A549 (cell line): ENCODE measurements at regions not wholly inside any gene's neighbourhood (a gene's known extent, or its start where the extent isn't known, plus 50 kb on each side); places are given as distances from the start of the nearest gene placed in this dataset.

Source experiments
- ATAC-seq, 2 experiments: fragments of 200-7000 bp in 1 of 2; fragments of >200 bp in 1 of 2; cut with Nextera tagmentation in 1 of 2; cut with Tn5 transposase in 1 of 2; 3 replicates each; pipeline versions ENCODE4 v1.8.0 to v1.9.1; 2018 to 2020; ENCODE audit warnings: mild to moderate bottlenecking in 1 of 2, moderate library complexity in 1 of 2
- CTCF ChIA-PET: fragments of 300-600 bp; sonication (Branson Sonifier 250); formaldehyde crosslinking; extraction: SDS; loops from one replicate; lab custom pipeline; 2021; ENCODE audit warnings: antibody characterized with exemption, inconsistent platforms; lab: Yijun Ruan, JAX
- POLR2A ChIA-PET: fragments of 350-600 bp; formaldehyde crosslinking; extraction: SDS; loops from one replicate; lab custom pipeline; 2021; ENCODE audit warnings: antibody characterized with exemption, inconsistent platforms; lab: Yijun Ruan, JAX
- DNase-seq, 2 experiments: peaks; one replicate each; pipeline versions ENCODE4 v3.0.0 to v3.0.0-alpha.2; 2011 to 2016; ENCODE audit warnings: low read depth in 1 of 2, low spot score in 1 of 2
- FAIRE-seq: peaks from 2 replicates; lab custom pipeline; 2011; peaks lifted over from hg19 to GRCh38; lab: Jason Lieb, UNC
- H3K27ac ChIP-seq, 2 experiments: fragments of >200 bp; sonication (Bioruptor Twin); formaldehyde crosslinking; 3 replicates each; pipeline ENCODE4 v1.5.1; 2016 to 2017
- H3K4me1 ChIP-seq: fragments of >200 bp; sonication (Bioruptor Twin); formaldehyde crosslinking; 3 replicates; pipeline ENCODE4 v1.6.1; 2016
- H3K4me2 ChIP-seq: fragments of >200 bp; sonication (Bioruptor Twin); formaldehyde crosslinking; 3 replicates; pipeline ENCODE4 v1.6.1; 2016
- H3K4me3 ChIP-seq: fragments of >200 bp; sonication (Bioruptor Twin); formaldehyde crosslinking; 3 replicates; pipeline ENCODE4 v1.5.1; 2016
- H3K9me3 ChIP-seq: fragments of >200 bp; sonication (Bioruptor Twin); formaldehyde crosslinking; 3 replicates; pipeline ENCODE4 v1.6.1; 2016
- CBX2 ChIP-seq: fragments of 200-600 bp; sonication (generic); IDR thresholded peaks from 2 replicates; pipeline ENCODE4 v1.6.1; 2016; ENCODE audit warnings: low read depth, mild to moderate bottlenecking, borderline replicate concordance
- EHF ChIP-seq: fragments of 250-450 bp; sonication (Bioruptor Pico); IDR thresholded peaks from 2 replicates; pipeline ENCODE4 v1.5.0; 2020; ENCODE audit warnings: mild to moderate bottlenecking
- EHMT2 ChIP-seq: fragments of 200-600 bp; sonication (generic); IDR thresholded peaks from 2 replicates; pipeline ENCODE4 v1.6.1; 2016; ENCODE audit warnings: antibody characterized with exemption, low read depth, mild to moderate bottlenecking, moderate library complexity
- ESRRA ChIP-seq: fragments of 150-350 bp; IDR thresholded peaks from 2 replicates; pipeline ENCODE4 v1.6.1; 2014; ENCODE audit warnings: mild to moderate bottlenecking, low read length, borderline replicate concordance
- FOXS1 ChIP-seq: fragments of 250-450 bp; sonication (Bioruptor Pico); IDR thresholded peaks from 2 replicates; pipeline ENCODE4 v1.5.0; 2020; ENCODE audit warnings: mild to moderate bottlenecking, moderate library complexity
- HEYL ChIP-seq: fragments of 250-450 bp; sonication (Bioruptor Pico); IDR thresholded peaks from 2 replicates; pipeline ENCODE4 v1.8.0; 2021; ENCODE audit warnings: mild to moderate bottlenecking, moderate library complexity
- HOXB5 ChIP-seq: fragments of 250-450 bp; sonication (Bioruptor Pico); IDR thresholded peaks from 2 replicates; pipeline ENCODE4 v1.5.0; 2020; ENCODE audit warnings: mild to moderate bottlenecking, moderate library complexity
- JUN ChIP-seq, 2 experiments: fragments of >200 bp; sonication (Bioruptor Twin); formaldehyde crosslinking; IDR thresholded peaks; 2 replicates in 1 of 2; 3 replicates in 1 of 2; pipeline ENCODE4 v1.6.1; 2016 to 2017
- KDM1A ChIP-seq: fragments of 200-600 bp; sonication (generic); IDR thresholded peaks from 2 replicates; pipeline ENCODE4 v1.6.1; 2016; ENCODE audit warnings: low read depth, mild to moderate bottlenecking
- MAFK ChIP-seq: fragments of 450-650 bp; IDR thresholded peaks from 2 replicates; pipeline ENCODE4 v1.6.1; 2014; ENCODE audit not compliant: partially characterized antibody
- MAZ ChIP-seq: fragments of 150-350 bp; IDR thresholded peaks from 2 replicates; pipeline ENCODE4 v1.6.1; 2014; ENCODE audit warnings: antibody characterized with exemption, low read depth, low read length, borderline replicate concordance
- NFE2L2 ChIP-seq: fragments of 150-350 bp; conservative IDR thresholded peaks from 2 replicates; pipeline ENCODE4 v1.6.1; 2014; ENCODE audit warnings: low read length
- NPAS2 ChIP-seq: fragments of 250-450 bp; sonication (Bioruptor Pico); IDR thresholded peaks from 2 replicates; pipeline ENCODE4 v1.8.0; 2022; ENCODE audit warnings: mild to moderate bottlenecking, moderate library complexity, borderline replicate concordance
- NR3C1 ChIP-seq: fragments of >200 bp; sonication (Bioruptor Twin); formaldehyde crosslinking; IDR thresholded peaks from 3 replicates; pipeline ENCODE4 v1.6.1; 2017
- RCOR1 ChIP-seq: fragments of 150-350 bp; IDR thresholded peaks from 2 replicates; pipeline ENCODE4 v1.6.1; 2014; ENCODE audit warnings: antibody characterized with exemption, low read length, low read depth
- SMC3 ChIP-seq: fragments of >200 bp; sonication (Bioruptor Twin); formaldehyde crosslinking; IDR thresholded peaks from 3 replicates; pipeline ENCODE4 v1.6.1; 2018; ENCODE audit warnings: inconsistent platforms
- ZC3H11A ChIP-seq: fragments of 450-650 bp; IDR thresholded peaks from 2 replicates; pipeline ENCODE4 v1.6.1; 2014; ENCODE audit warnings: antibody characterized with exemption, mild to moderate bottlenecking
- ZFP36 ChIP-seq: fragments of 450-650 bp; IDR thresholded peaks from 2 replicates; pipeline ENCODE4 v1.6.1; 2014; ENCODE audit warnings: borderline replicate concordance; ENCODE audit not compliant: partially characterized antibody
- ZNF302 ChIP-seq: fragments of 250-450 bp; sonication (Bioruptor Pico); IDR thresholded peaks from 2 replicates; pipeline ENCODE4 v1.9.0; 2021; ENCODE audit warnings: inconsistent platforms, mild to moderate bottlenecking, moderate library complexity
- WGBS: methylation state at CpG from one replicate; pipeline ENCODE4 v1.1.6; 2017; ENCODE audit errors: missing lambda C conversion rate; 5-methylcytosine and 5-hydroxymethylcytosine counted together
- TF ChIP-seq, protein P1 (sequence below): fragments of 200-600 bp; sonication (generic); IDR thresholded peaks from 2 replicates; pipeline ENCODE4 v1.6.1; 2016; ENCODE audit warnings: antibody characterized with exemption, mild to moderate bottlenecking, moderate library complexity
- TF ChIP-seq, protein P2 (sequence below): fragments of >200 bp; sonication (Bioruptor Twin); formaldehyde crosslinking; IDR thresholded peaks from 3 replicates; pipeline ENCODE4 v1.6.1; 2016
- TF ChIP-seq, protein P3 (sequence below): fragments of 450-650 bp; IDR thresholded peaks from 2 replicates; pipeline ENCODE4 v1.6.1; 2014; ENCODE audit warnings: antibody characterized with exemption
- TF ChIP-seq, protein P4 (sequence below): fragments of 250-450 bp; sonication (Bioruptor Pico); IDR thresholded peaks from 2 replicates; pipeline ENCODE4 v1.5.0; 2020; ENCODE audit warnings: low read depth, mild to moderate bottlenecking, moderate library complexity
- TF ChIP-seq, protein P5 (sequence below): fragments of 250-450 bp; sonication (Bioruptor Pico); IDR thresholded peaks from 2 replicates; pipeline ENCODE4 v1.5.0; 2021; ENCODE audit warnings: mild to moderate bottlenecking, moderate library complexity, borderline replicate concordance
- TF ChIP-seq, protein P6 (sequence below): fragments of 150-350 bp; IDR thresholded peaks from 2 replicates; pipeline ENCODE4 v1.6.1; 2014; ENCODE audit warnings: low read depth, mild to moderate bottlenecking, low read length

DNA sequence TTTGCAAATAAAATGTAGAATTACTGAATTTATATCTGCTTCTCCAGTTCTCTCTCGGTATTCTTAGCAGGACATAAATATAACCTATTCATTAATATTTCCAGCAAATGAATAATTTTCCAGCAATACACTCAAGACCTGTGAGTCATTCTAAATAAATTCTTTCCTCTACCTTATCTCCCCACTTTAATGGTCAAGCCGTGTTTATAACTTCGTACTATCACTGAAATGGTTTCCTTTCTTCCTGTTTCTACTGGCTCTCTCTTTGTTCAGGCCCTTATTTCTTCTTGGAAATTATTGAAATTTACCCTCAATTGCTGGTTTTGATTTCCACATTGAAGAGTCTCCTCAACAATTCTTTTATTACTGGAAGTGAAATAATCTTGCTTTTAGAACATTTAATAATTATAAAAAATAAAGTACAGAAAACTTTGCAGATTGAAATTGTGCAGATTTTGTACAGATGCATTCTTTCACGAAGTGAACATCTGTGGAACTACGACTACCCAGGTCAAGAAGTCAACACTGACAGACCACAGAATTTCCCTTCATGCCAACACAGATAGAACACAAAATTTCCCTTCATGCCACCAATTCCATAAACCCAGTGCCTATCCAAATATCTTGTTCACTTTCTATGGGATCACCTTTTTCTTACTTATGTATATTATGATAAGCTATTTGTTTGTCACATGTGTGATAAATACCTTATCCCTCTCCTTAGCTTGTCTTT, 205.7 kb downstream of the FAT4 start:
- CTCF ChIA-PET: interaction anchor here (0.7 kb wide), 1 partner anchor 1748 kb away, joined by 3 read pairs; no protein-coding TSS in a partner anchor
- no peak for DNase-seq
- no peaks in the 10 kb centered on the region for H3K4me1 ChIP-seq
- H3K4me3 ChIP-seq: no peak overlapping the region
- WGBS: 65% methylated on average over 5 of the region's 5 CpGs
- no peak overlapping the region for H3K27ac ChIP-seq
- no peak for ATAC-seq
- no peak overlapping the region for H3K4me2 ChIP-seq
- POLR2A ChIA-PET: no interaction called here
- TF ChIP-seq, protein P1, sequence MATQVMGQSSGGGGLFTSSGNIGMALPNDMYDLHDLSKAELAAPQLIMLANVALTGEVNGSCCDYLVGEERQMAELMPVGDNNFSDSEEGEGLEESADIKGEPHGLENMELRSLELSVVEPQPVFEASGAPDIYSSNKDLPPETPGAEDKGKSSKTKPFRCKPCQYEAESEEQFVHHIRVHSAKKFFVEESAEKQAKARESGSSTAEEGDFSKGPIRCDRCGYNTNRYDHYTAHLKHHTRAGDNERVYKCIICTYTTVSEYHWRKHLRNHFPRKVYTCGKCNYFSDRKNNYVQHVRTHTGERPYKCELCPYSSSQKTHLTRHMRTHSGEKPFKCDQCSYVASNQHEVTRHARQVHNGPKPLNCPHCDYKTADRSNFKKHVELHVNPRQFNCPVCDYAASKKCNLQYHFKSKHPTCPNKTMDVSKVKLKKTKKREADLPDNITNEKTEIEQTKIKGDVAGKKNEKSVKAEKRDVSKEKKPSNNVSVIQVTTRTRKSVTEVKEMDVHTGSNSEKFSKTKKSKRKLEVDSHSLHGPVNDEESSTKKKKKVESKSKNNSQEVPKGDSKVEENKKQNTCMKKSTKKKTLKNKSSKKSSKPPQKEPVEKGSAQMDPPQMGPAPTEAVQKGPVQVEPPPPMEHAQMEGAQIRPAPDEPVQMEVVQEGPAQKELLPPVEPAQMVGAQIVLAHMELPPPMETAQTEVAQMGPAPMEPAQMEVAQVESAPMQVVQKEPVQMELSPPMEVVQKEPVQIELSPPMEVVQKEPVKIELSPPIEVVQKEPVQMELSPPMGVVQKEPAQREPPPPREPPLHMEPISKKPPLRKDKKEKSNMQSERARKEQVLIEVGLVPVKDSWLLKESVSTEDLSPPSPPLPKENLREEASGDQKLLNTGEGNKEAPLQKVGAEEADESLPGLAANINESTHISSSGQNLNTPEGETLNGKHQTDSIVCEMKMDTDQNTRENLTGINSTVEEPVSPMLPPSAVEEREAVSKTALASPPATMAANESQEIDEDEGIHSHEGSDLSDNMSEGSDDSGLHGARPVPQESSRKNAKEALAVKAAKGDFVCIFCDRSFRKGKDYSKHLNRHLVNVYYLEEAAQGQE: no peak
- TF ChIP-seq, protein P2, sequence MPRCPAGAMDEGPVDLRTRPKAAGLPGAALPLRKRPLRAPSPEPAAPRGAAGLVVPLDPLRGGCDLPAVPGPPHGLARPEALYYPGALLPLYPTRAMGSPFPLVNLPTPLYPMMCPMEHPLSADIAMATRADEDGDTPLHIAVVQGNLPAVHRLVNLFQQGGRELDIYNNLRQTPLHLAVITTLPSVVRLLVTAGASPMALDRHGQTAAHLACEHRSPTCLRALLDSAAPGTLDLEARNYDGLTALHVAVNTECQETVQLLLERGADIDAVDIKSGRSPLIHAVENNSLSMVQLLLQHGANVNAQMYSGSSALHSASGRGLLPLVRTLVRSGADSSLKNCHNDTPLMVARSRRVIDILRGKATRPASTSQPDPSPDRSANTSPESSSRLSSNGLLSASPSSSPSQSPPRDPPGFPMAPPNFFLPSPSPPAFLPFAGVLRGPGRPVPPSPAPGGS: no peak
- TF ChIP-seq RCOR1 (no peak), ZC3H11A (no peak), FOXS1 (CRISPR knock-in tag) (no peak), EHF (CRISPR knock-in tag) (no peak), ZNF302 (CRISPR knock-in tag) (no peak), JUN (IDR thresholded peaks at IDR 0.05) (no peak), KDM1A (no peak), NPAS2 (no peak), HOXB5 (CRISPR knock-in tag) (no peak)
- TF ChIP-seq, protein P3, sequence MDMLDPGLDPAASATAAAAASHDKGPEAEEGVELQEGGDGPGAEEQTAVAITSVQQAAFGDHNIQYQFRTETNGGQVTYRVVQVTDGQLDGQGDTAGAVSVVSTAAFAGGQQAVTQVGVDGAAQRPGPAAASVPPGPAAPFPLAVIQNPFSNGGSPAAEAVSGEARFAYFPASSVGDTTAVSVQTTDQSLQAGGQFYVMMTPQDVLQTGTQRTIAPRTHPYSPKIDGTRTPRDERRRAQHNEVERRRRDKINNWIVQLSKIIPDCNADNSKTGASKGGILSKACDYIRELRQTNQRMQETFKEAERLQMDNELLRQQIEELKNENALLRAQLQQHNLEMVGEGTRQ: no peak
- TF ChIP-seq, protein P4, sequence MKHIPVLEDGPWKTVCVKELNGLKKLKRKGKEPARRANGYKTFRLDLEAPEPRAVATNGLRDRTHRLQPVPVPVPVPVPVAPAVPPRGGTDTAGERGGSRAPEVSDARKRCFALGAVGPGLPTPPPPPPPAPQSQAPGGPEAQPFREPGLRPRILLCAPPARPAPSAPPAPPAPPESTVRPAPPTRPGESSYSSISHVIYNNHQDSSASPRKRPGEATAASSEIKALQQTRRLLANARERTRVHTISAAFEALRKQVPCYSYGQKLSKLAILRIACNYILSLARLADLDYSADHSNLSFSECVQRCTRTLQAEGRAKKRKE: no peak
- FAIRE-seq: no peak
- no peaks in the 10 kb centered on the region for H3K9me3 ChIP-seq

DNA sequence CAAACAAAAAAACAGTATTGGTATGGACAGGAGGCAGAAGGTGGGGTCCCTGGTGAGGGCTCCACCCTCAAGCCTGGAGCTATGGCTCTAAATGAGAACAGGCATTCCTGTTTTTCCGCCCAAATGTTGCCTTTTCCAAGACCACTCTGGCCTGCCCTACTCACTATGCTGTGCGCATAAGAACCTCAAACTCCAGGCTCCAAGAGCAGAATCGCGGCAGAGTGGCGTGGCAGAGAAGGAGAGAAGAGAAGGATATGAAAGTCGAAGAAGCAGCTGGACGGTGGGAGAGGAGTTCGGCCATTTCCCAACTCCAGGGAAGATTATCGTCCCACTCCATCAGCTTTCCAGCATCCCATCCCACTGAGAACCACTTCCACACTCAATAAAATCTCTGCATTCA, 207.8 kb downstream of the FAT4 start:
- no peak overlapping the region for H3K27ac ChIP-seq
- 94% methylated on average over 9 of the region's 9 CpGs for WGBS
- H3K4me3 ChIP-seq: no peak overlapping the region
- H3K9me3 ChIP-seq: no peaks in the 10 kb centered on the region
- H3K4me1 ChIP-seq: no peaks in the 10 kb centered on the region
- DNase-seq (no peak), ATAC-seq (no peak), FAIRE-seq (no peak)
- CTCF ChIA-PET: no interaction called here
- POLR2A ChIA-PET: no interaction called here
- H3K4me2 ChIP-seq: no peak overlapping the region
- TF ChIP-seq MAFK (no peak), ZFP36 (no peak), HEYL (no peak), MAZ (no peak), EHMT2 (no peak), NFE2L2 (no peak), KDM1A (no peak), JUN (IDR thresholded peaks at IDR 0.05) (no peak), ESRRA (no peak), SMC3 (no peak), NR3C1 (no peak), CBX2 (no peak)
- TF ChIP-seq, protein P5, sequence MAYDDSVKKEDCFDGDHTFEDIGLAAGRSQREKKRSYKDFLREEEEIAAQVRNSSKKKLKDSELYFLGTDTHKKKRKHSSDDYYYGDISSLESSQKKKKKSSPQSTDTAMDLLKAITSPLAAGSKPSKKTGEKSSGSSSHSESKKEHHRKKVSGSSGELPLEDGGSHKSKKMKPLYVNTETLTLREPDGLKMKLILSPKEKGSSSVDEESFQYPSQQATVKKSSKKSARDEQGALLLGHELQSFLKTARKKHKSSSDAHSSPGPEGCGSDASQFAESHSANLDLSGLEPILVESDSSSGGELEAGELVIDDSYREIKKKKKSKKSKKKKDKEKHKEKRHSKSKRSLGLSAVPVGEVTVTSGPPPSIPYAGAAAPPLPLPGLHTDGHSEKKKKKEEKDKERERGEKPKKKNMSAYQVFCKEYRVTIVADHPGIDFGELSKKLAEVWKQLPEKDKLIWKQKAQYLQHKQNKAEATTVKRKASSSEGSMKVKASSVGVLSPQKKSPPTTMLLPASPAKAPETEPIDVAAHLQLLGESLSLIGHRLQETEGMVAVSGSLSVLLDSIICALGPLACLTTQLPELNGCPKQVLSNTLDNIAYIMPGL (CRISPR knock-in tag): no peak
- TF ChIP-seq, protein P6, sequence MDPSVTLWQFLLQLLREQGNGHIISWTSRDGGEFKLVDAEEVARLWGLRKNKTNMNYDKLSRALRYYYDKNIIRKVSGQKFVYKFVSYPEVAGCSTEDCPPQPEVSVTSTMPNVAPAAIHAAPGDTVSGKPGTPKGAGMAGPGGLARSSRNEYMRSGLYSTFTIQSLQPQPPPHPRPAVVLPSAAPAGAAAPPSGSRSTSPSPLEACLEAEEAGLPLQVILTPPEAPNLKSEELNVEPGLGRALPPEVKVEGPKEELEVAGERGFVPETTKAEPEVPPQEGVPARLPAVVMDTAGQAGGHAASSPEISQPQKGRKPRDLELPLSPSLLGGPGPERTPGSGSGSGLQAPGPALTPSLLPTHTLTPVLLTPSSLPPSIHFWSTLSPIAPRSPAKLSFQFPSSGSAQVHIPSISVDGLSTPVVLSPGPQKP: no peak
